ENCODE measurements at regions not wholly inside any gene's neighbourhood (a gene's known extent, or its start where the extent isn't known, plus 50 kb on each side); places are given as distances from the start of the nearest gene placed in this dataset.

DNA sequence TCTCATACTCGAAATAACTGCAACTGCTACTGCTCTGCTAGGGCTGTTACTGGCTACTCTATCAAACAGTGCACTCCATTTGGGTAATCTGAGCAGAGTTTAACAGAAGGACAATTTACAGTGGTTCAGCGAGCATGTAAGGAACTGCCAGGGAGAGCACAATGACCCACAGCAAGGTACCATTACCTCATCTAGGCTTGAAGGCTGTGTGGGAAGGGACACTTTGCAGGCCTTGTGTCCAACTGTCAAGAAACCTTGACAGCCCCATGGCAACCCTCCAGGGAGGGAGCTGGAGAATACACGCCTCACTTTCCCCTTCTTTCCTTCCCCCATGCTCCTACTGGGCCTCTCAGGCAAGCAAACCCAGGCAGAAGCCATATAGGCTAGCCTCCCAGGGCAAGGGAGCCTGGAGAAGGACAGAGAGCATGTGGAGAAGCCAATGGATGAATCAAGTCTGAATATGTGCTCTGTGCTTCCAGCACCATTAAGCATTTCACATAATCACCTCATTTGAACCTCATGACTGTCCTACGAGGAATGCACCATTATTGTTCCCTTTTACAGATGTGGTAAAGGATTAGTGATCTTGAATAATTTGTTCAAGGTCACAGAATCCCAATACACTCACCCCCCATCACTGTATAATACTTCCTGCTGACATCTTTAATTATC, 49.9 kb upstream of the JAK2 start:
- TF ChIP-seq, protein P1, sequence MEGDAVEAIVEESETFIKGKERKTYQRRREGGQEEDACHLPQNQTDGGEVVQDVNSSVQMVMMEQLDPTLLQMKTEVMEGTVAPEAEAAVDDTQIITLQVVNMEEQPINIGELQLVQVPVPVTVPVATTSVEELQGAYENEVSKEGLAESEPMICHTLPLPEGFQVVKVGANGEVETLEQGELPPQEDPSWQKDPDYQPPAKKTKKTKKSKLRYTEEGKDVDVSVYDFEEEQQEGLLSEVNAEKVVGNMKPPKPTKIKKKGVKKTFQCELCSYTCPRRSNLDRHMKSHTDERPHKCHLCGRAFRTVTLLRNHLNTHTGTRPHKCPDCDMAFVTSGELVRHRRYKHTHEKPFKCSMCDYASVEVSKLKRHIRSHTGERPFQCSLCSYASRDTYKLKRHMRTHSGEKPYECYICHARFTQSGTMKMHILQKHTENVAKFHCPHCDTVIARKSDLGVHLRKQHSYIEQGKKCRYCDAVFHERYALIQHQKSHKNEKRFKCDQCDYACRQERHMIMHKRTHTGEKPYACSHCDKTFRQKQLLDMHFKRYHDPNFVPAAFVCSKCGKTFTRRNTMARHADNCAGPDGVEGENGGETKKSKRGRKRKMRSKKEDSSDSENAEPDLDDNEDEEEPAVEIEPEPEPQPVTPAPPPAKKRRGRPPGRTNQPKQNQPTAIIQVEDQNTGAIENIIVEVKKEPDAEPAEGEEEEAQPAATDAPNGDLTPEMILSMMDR (IDR thresholded peaks at IDR 0.05), result no peak
- TF ChIP-seq POLR2A (IDR thresholded peaks at IDR 0.05), result no peak
